Hematopoietic multipotent progenitor cell treated with erythropoietin and hydrocortisone succinate and interleukin-3 and kit ligand, for 4 days (in vitro differentiated cells): ENCODE measurements at regions not wholly inside any gene's neighbourhood (a gene's known extent, or its start where the extent isn't known, plus 50 kb on each side); places are given as distances from the start of the nearest gene placed in this dataset.
A peak's percentile ranks its signal among the peaks of the same experiment; 100 is the strongest.
"Not testable (repeated sequence)": the region's sequence is repeated elsewhere in the genome, so short reads cannot be mapped to it uniquely, and the experiment has no call there.

Source experiments
- DNase-seq: peaks from one replicate; pipeline ENCODE4 v3.0.0-alpha.2; 2015

DNA sequence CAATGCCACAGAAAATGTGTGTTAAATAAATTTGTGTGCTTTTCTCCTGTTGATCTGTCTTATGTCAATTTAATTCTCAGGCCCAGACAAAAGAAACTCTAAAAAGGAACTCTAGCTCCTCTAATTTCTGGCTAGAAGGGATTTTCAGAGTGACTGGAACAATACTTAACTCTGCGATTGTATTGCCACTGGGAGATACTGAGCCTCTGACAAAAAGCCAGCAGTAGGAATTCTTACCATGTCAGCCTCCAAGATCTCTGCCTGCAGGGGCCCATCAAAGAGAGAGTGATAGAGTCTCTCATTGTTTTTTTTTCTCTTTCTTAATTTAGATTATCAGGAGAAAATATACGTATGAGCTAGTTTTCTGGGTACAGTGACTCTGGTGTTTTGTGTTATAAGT lies 1165.7 kb downstream of the BRINP3 start:
- DNase-seq, result no peak

DNA sequence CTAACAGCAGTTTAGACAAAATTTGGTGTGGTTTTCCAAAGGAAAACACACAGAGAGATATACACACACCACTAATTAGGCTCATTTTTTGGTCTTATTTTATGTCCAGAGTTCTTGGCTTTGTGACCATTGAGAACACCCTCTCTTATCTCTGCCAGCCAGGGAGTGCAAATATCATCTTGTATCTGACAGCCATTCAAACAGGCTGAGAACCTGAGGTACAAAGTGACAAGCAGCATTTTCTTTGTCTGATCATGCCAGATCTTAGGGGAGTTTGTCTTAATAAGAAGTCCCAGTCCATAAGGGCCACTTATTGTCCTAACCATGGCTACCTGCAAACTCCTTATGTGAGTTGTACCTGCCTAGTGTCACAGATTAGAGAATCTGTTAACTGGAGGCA lies 1165.2 kb downstream of the BRINP3 start:
- DNase-seq, result no peak

DNA sequence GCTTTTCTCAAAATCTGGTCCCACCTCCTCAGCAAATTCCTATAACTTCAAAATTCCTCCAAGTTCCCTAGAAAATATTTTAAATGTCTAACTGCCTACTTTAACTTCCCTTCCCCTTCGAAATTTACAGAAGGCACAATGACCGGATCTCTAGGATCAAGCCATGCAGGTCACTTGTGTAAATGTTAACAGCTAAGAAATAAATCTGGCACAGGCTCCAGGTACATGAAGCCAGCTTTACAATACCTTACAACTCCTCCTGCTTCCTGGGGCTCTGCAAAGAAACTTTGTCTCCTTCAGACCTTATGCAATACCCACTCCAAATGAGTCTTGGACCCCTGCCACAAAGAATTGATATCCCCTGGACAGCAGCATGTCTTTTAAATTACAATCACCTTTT lies 1164.2 kb downstream of the BRINP3 start:
- no peak for DNase-seq

DNA sequence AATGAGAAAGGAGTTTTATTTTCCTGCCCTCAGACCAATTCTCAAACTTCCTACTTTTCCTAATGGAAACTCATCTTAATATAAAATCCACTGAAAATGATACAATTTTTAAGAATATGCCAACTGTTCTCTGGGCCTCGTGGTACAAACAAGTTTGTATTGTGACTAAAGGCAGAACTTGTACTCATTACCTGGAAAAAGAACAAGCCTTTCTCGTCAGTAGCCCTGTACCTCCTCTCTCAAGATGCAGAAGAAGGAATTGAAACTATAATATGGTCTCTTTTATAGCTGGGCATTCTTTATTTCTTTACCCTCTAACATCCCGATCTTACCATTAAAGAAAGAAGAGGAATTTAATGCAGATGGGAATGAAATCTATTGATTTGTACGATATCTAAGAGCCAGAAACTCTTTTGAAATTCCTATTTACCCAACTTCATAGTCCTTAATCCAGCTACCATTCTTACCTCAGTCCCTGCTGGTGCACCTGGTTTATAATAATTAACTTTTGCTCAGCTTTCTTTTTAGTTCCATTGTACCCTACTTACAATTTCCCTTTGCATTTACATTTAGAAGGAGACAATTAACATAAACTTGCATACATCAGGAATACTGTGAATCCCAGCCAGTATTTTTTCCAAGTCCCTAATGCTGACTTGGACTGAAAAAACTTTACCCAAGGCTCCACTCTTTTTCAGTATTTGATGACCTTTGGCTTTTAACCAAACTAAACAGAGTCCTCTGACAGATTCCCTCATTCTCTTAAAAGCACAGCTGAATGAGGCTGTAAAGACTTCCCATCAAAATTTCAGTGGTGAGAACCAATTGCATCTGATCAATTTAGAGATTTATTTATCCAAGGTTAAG lies 1162.4 kb downstream of the BRINP3 start:
- DNase-seq, result no peak

DNA sequence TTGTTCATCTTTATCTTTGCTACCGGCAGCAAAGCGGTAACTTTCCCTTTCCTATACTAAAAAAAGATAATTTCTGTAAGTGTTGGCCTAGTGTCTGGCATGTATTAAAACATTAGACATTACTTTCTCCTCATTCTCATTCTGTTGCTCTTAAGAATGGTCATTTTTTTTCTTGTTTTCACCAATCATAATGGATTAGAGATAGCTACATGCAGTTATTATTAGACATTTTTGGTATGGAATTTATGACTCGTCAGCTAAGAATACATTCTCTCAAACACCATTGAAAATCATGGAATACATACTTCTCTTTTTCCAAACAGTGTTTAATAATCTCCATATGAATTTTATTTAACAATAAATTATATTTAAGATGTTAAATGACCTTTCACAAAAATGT lies 1154.6 kb downstream of the BRINP3 start:
- DNase-seq, result no peak

DNA sequence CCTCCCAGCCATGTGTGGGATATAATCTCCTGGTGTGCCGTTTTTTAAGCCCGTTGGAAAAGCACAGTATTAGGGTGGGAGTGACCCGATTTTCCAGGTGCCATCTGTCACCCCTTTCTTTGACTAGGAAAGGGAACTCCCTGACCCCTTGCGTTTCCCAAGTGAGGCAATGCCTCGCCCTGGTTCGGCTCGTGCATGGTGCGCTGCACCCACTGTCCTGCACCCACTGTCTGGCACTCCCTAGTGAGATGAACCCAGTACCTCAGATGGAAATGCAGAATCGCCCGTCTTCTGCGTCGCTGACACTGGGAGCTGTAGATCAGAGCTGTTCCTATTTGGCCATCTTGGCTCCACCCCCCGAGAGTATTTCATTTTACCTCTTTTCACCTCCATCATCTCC lies 1146.6 kb downstream of the BRINP3 start:
- DNase-seq, result not testable (repeated sequence)

DNA sequence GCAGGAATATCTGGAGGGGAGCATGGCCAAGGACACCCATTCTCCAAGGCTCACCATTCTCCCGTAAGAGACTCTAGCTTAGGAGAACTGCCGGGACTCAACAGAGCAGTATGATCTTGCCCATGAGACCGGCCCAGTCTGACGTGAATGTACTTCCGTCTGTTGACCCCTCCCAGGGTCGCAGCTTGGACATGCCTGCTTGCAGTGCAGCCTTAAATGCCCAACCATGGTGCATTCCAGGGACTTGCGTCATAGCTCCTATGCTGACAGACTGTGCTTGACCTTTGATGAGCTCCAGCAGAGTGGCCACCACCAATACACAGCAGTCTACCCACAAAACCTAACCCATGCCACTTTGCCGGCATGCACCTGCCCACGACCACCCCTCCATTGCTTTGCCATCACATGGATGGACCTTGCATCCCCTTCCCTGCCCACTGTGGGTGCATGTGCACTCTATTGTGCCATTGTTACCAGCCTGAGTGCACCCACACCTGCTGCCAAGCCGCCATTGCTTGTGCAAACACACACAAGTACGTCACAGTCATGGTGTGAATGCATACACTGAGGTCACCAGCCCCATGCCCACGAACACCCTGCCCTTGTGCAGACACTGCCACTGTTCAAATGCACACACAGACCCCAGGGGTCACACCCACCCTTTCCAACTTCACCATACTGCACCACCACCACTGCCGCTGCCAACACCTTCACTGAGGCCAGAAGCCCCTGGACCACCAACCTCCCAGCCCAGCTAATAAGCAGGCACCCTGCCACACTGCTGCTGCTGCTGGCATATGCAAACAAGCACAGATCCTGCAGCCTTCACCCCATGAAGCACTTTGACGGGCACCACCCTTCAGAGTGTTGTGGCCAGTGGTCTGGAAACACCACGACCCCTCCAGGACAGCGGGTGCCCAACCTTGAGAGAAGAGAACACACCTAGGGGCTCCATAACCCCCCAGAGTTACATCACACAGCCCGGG lies 1141.3 kb downstream of the BRINP3 start:
- no peak for DNase-seq

DNA sequence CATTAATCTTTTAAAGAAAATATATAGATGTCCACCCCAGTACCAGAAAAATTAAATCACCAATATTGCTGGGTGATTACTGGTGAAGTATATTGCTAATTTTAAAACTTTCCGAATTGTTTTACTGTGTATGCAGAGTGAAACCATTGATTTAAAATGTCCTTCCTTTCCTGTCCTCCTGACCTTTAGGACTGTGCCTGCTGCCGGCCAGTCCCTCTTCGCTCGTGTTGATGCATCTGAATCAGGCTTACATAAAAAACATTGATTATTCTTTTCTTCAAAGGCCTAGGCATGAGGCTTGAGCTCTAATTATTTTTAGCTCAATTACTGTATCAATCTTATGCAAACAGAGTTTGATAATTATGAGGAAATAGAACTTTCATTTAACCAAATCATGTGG lies 1128.1 kb downstream of the BRINP3 start:
- DNase-seq, result no peak

DNA sequence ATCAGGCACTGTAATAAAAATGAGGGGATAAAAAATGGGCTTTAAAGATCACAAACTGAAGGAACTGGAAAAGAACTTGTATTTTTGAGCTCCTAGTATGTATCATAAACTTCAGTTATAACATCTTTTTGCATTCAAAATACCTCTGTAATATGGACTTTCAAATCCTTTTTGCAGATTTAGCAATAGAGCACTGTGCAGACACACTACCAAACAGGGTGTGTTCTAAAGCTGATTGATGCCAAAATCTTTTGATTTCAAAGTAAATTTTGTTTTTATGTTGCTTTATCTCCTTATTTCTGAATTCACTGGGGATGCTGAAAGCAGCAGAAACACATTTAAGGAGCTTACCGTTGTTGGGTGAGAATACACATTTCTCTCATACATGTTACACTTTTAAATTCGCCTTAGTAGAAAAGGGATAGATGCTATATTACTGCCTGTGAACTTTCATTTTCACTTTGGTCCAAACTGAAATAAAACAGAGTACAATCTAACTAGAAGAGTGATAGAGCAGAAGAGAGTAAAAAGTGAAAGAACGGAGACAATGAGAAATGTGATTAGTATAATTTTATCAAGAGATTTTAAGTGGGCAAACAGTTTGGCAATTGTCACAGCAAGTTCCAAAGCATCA lies 1126.6 kb downstream of the BRINP3 start:
- no peak for DNase-seq

DNA sequence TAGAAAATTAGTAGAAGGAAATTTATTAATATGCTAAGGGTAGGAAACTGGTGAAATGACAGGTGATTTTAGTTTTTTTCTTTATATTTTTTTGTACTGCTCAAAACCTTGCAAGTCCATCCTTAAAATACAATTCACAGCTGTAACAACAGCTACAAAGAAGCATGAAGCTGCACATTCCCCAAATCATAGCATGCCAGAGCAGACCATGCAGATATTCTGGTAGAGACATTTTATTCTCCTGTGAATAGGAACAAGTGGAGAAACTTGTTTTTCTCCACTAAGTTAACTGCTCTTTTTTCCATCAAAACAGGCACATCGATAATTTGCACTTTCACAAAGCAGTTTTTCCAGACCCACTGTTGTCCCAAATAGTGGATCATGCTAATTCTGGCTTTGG lies 1125.7 kb downstream of the BRINP3 start:
- DNase-seq, result no peak

DNA sequence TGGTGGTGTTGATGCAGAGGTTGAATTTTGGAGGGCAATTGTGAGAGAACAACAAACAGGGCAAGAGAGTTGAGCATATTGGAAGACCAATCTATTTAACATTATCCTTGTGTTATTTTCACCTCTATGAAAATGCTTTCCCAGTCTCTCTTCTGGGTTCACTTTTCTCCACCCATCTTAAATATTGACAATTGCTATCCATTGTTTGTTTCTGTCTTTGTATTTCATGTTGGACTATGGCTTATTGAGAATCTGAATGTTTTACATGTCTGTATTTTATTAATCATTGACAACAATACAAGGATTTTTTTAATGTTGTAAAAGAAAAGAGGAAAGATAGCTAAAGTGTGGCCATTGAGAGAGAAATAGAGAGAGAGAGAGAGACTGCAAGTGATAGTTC lies 1121.5 kb downstream of the BRINP3 start:
- DNase-seq, result no peak

DNA sequence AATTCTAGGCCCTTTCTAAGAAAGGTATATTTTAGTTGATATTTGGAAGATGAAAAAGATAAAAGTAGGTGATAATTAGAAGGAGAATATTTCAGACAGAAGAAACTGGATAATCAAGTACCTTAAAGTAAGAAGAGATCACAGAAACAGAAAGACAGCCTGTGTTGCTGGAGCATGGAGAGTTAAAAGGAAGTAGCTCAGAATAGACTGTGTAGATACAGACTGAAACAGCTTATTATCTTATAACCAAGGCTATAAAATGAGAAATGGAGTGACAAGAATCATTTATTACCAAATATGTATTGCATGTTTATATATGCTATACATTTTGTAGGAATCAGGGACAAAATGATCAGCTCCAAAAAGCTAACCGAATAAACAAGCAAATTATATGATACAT lies 1120.3 kb downstream of the BRINP3 start:
- no peak for DNase-seq

DNA sequence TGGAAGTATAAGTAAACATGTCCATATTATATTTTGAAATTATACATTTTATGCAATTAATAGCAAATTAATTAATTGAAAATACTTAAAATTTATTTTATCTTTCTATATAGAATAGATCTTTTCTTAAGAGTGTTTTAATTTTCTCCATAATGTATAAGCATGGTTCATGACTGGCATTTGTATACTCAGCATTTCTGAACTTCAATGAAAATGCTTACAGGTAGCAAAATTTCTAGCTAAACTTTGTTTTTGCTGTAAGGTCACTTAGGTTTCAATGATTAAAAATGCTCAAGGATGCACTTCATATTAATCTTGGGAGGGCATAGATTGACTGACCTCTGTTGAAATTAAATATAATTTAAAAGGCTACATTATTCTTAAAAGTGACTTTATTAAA lies 1108.1 kb downstream of the BRINP3 start:
- no peak for DNase-seq

DNA sequence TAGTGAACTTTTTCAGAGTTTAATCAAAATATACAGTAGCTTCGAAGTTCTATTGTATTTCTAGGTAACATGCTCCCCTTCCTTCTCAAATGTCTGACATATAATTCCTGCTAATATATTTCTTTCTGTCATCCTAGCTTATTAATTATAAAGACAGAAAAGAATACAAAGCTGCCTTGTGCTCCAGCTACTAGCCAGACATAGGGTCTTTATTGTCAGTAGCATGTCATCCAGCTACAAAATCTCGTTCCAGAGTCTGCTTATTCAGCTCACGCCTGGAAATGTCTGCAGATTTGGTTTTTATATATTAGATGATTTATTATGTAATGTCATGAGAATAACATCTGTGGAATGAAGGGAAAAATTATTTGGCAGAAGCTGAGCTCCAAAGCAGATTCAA lies 1102.8 kb downstream of the BRINP3 start:
- DNase-seq, result no peak

DNA sequence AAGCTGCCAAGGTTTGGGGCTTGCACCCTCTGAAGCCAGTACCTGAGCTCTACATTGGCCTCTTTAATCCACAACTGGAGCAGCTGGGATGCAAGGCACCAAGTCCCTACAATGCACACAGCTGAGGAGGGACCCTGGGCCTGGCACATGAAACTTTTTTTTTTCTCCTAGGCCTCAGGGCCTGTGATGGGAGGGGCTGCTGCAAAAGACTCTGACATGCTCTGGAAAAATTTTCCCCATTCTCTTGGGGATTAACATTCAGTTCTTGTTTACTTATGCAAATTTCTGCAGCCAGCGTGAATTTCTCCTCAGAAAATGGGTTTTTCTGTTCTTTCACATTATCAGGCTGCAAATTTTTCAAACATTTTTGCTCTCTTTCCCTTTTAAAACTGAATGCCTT lies 1072.2 kb downstream of the BRINP3 start:
- DNase-seq, result no peak

DNA sequence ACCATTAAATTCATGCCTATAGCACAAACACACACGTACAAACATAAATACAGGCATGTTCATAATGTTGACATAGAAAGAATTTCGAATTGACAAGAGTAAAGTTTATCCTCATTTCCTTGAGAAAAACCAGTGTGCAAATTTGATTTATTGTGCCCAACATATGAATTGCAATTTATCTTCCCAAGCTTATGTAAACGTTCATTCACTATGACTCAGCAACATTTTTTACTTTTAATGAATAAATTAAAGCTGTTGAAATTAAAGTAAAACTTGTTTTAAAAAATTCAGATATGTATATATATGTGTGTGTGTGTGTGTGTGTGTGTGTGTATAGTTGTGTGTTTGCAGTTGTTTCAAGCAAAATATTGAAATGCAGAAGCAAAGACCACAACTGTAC lies 1067.9 kb downstream of the BRINP3 start:
- DNase-seq, result no peak

DNA sequence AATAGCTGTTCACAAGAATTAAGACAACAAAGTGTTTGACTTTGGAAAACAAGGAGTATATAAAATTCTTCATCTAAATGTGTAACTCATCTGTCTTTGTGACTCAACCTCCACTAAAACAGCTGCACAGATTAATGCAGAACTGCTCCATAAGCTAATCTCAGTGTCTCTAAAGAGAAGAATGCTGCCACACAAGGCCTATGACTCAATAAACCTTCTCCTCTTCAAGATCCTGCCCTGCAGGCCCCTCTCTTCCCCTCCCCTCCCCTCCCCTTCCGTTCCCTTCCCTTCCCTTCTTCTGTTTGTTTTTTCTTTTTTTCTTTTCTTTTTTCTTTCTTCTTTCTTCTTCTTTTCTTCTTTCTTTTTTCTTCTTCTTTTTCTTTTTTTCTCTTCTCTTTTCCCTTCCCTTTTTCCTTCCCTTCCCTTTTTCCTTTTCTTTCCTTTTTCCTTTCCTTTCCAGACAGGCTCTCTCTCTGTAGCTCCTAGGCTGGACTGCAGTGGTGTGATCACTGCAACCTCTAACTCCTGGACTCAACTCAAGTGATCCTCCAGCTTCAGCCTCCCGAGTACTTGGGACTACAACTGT lies 1052.8 kb downstream of the BRINP3 start:
- DNase-seq, result no peak

DNA sequence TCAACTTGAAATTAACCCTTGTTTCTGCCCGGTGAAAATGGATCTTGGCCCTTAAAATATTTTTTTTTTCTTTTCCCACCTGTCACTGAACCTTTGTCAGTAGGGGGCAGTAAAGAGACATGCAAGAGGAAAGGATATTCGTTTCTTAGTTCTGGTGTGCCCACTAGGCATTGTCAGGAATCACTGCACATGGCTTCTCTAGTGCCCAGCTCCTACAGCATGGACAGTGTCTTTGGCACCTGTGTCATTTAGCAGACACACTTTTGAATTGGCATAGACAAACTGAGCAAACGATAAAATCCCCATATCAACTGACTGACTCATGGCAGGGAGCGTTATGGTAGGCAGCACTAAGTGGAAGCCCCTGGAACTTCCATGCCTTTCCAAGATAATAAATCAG lies 1048.1 kb downstream of the BRINP3 start:
- DNase-seq, result peak; percentile 65

DNA sequence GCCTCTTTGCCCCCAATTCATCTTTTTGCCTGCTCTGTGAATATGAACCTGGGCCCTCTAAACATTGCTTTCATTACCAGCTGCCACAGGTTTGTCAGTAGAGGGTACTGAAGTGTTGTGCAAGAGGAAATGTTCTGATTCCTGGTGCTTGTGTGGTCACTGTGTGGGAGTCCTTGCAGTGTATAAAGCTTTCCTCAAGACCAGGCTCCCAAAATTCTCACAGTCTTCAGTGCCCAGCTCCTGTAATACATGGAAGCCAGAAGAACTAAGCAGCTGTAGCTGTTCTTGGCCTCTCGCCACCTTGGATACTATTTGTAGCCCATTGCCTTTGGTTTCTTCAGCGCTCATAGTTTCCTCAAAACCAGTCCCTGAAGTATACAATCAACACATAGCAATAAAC lies 1046.2 kb downstream of the BRINP3 start:
- DNase-seq, result no peak

DNA sequence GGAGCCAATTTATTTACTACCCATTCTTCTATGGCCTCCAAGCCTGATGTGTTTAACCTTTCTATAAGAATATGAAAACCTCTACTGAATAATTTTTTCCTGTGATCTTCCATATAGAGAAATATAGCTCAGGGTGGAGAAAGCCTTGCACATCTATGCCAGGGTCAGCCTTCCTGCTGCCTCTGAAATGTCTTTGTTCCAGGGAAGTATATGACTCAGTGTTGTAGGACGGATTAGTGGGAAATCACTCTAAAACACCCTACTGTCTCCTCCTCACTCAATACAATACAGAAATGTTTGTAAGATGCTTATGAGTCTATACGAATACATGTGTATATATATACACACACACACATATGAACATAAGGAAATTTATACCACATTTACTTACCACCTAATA lies 1044.9 kb downstream of the BRINP3 start:
- no peak for DNase-seq

DNA sequence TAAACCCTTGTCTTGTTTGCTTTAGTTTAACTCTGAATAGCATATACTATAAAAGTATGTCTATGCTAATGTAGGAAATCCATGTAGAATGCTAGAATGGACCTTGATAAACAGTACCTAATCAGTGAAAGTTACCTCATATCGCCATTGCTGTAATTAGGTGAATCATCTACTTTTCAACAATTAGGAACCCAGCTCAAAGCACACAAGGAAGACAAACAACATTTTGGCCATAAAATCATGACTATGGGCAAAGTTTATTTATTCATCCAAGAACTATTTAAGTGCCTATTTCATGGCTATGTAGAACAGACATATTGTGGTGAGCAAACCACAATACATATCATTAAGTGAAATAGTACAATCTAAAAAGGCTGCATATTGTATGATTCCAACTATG lies 1043.2 kb downstream of the BRINP3 start:
- DNase-seq, result no peak

DNA sequence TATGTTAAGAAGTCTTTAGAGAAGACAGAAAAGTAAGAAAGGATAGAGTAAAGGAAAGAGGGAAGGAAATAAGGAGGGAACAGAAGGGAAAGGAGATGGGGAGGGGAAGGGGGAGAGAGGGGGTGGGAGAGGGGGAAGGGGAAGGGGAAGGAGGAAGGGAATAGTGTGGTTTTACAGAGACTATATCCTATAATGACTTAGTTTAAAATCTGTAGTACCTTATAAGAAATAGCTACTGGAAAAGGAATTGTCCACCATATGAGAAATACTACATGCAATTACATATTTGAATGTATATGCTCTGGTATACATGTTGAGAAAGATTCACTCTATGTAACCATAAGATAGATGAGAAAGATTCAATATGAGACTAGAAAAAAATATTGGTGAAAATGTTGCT lies 1042.3 kb downstream of the BRINP3 start:
- no peak for DNase-seq

DNA sequence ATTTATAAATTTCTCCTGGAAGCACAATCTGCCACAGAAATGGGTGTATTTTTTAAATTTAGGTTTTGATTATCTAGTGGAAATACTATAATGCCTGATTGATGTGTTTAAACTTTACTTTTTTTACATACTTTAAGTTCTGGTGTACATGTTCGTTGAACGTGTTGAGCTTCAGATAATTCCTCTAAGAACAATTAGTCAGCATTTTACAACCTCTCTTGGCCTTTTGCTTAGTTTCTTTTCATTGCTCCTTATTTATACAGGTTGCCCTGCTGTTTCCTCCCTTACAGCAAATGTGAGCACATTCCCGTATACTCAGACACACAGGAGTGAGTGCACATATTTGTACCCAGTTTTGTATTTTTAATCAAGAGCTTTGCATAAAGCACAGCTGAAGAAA lies 1038.9 kb downstream of the BRINP3 start:
- DNase-seq, result no peak
